Prostate gland (tissue), 2 donors: ENCODE measurements at regions not wholly inside any gene's neighbourhood (a gene's known extent, or its start where the extent isn't known, plus 50 kb on each side); places are given as distances from the start of the nearest gene placed in this dataset.

Experiments used
- DNase-seq: peaks from one replicate; pipeline ENCODE4 v3.0.0-alpha.2; 2019; ENCODE audit warnings: low spot score
- H3K27ac ChIP-seq, 2 donors: fragments of 200-600 bp; sonication (generic); 2 replicates each; pipeline ENCODE4 v1.5.1; 2017 to 2019
- H3K27me3 ChIP-seq: fragments of 200-600 bp; sonication (generic); replicated peaks from 2 replicates; pipeline ENCODE4 v1.5.1; 2019; ENCODE audit not compliant: insufficient read depth
- H3K36me3 ChIP-seq, 2 donors: fragments of 200-600 bp; sonication (generic); 1 replicate in 1 of 2; 2 replicates in 1 of 2; pipeline versions ENCODE4 v1.5.1 to v1.8.1; 2017 to 2019
- H3K4me1 ChIP-seq: fragments of 200-600 bp; sonication (generic); replicated peaks from 2 replicates; pipeline ENCODE4 v1.5.1; 2019
- H3K4me3 ChIP-seq, 2 donors: fragments of 200-600 bp; sonication (generic); 2 replicates each; pipeline ENCODE4 v1.5.1; 2017 to 2019
- H3K9me3 ChIP-seq: fragments of 200-600 bp; sonication (generic); 2 replicates; pipeline ENCODE4 v1.5.1; 2017
- POLR2A ChIP-seq: fragments of 450-650 bp; IDR thresholded peaks from one replicate; pipeline ENCODE4 v1.6.1; 2016; ENCODE audit warnings: antibody characterized with exemption, mild to moderate bottlenecking
- POLR2AphosphoS5 ChIP-seq: sonication (generic); formaldehyde crosslinking; IDR thresholded peaks from one replicate; pipeline ENCODE4 v1.6.1; 2017; ENCODE audit warnings: antibody characterized with exemption
- WGBS: methylation state at CpG from one replicate; pipeline ENCODE4 v1.1.5; 2018; 5-methylcytosine and 5-hydroxymethylcytosine counted together
- intact Hi-C: fragments of 100-400 bp; cut with DNase I; formaldehyde crosslinking; loops from one replicate; pipeline ENCODE4 v1.14.2; 2022
- TF ChIP-seq, protein P1 (sequence below), 4 experiments: fragments of 200-600 bp in 2 of 4; fragments of 450-650 bp in 2 of 4; sonication (generic) in 2 of 4; IDR thresholded peaks; 1 replicate in 3 of 4; 2 replicates in 1 of 4; pipeline ENCODE4 v1.5.1; 2016 to 2019; ENCODE audit warnings: antibody characterized with exemption in 4 of 4, mild to moderate bottlenecking in 2 of 4, moderate library complexity in 2 of 4

DNA sequence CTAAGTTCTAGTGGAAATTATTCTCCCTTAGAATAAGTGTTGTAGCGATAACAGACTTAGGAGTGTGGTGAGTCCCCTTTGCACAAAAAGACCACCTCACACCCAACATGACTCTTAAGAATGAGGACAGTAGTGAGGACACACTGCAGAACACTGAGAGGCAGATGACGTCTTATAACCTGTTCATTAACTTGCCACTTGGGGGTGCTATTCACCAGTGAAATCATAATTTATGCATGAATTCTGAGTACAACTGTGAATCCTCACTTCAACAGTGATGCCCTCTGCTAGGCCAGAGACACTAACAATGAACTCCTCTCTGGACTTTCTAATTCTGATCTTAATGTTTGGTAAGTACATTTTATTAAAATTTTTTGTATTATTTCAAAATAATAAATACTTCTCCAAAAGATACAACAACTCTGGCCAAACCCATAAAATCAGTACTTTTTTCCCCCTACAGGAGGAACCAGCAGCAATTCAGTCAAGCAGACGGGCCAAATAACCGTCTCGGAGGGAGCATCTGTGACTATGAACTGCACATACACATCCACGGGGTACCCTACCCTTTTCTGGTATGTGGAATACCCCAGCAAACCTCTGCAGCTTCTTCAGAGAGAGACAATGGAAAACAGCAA, 274.7 kb downstream of the DAD1 start:
- H3K27ac ChIP-seq = no peak overlapping the region
- H3K27me3 ChIP-seq = no peaks in the 10 kb centered on the region
- H3K4me3 ChIP-seq = no peak overlapping the region
- no peaks in the 10 kb centered on the region for H3K4me1 ChIP-seq
- peak; percentile 14 for DNase-seq
- H3K36me3 ChIP-seq = no peaks in the 10 kb centered on the region
- WGBS = 37% methylated on average over 6 of the region's 6 CpGs
- intact Hi-C loops = loop anchor here (10.0 kb wide), 1 partner anchor 50 kb away; no protein-coding TSS in a partner anchor
- H3K9me3 ChIP-seq = no peaks in the 10 kb centered on the region
- TF ChIP-seq, protein P1, sequence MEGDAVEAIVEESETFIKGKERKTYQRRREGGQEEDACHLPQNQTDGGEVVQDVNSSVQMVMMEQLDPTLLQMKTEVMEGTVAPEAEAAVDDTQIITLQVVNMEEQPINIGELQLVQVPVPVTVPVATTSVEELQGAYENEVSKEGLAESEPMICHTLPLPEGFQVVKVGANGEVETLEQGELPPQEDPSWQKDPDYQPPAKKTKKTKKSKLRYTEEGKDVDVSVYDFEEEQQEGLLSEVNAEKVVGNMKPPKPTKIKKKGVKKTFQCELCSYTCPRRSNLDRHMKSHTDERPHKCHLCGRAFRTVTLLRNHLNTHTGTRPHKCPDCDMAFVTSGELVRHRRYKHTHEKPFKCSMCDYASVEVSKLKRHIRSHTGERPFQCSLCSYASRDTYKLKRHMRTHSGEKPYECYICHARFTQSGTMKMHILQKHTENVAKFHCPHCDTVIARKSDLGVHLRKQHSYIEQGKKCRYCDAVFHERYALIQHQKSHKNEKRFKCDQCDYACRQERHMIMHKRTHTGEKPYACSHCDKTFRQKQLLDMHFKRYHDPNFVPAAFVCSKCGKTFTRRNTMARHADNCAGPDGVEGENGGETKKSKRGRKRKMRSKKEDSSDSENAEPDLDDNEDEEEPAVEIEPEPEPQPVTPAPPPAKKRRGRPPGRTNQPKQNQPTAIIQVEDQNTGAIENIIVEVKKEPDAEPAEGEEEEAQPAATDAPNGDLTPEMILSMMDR (IDR thresholded peaks at IDR 0.05) = peak; percentile 12 to 70 (median 61)
- no peak for TF ChIP-seq POLR2AphosphoS5

DNA sequence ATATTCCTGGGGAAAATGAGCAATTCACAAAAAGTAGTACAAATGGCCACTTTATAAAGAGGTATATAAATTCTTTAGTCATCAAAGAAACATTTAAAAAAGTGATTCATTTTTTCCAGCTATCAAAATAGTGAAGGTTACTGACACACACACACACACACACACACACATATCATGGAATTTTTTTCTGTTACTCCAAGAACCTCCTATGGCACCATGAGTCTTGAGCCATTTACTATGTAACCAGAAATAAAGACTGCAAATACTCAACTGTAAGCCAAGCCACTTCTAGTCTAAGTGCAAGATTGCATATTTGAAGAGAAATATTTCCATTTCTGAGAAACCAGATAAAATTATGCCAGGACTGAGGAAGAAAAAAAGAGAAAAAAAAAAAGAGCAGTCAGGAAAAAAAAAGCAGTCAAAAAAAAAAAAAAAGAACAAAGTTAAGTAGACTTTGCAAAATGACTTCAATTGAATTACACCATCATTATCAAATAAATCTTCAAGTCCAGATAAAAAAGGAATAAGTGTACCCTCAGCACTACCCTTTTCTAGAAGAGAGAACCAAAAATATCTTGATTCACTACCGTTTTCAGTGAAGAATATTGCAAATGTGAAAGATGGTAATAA, 275.7 kb downstream of the DAD1 start:
- no peak for DNase-seq
- no peaks in the 10 kb centered on the region for H3K27me3 ChIP-seq
- intact Hi-C loops = loop anchor here (10.0 kb wide), 1 partner anchor 48 kb away; no protein-coding TSS in a partner anchor
- no peaks in the 10 kb centered on the region for H3K4me1 ChIP-seq
- TF ChIP-seq, protein P1 (IDR thresholded peaks at IDR 0.05) = no peak
- TF ChIP-seq POLR2AphosphoS5 = no peak
- 32% methylated on average over 1 of the region's 1 CpG for WGBS
- H3K9me3 ChIP-seq = no peaks in the 10 kb centered on the region
- no peak overlapping the region for H3K27ac ChIP-seq
- H3K4me3 ChIP-seq = no peak overlapping the region
- no peaks in the 10 kb centered on the region for H3K36me3 ChIP-seq

DNA sequence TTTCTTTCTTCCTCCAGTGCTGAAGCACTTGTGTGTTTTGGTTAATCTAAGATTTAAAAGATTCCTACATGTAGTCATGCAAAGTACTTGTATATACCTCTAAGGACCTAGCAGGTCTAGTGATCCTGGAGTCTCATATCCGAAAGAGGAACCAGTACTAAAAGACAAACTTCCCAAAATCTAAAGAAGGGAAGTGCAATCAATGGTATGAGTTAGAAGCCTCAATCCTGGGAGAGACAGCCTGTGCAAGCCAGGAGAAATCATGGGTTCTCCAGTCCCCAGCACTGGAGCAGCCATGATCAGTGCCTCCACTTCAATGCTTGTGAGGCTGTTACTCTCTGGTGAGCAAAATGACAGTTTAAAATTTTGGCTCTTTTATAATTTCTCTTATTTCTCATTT, 277.4 kb downstream of the DAD1 start:
- WGBS = 83% methylated on average over 1 of the region's 1 CpG
- no peaks in the 10 kb centered on the region for H3K4me1 ChIP-seq
- no peaks in the 10 kb centered on the region for H3K27me3 ChIP-seq
- no peak for TF ChIP-seq POLR2A
- no peak for TF ChIP-seq POLR2AphosphoS5
- TF ChIP-seq, protein P1 (IDR thresholded peaks at IDR 0.05) = no peak
- intact Hi-C loops = loop anchor here (10.0 kb wide), 1 partner anchor 47 kb away; no protein-coding TSS in a partner anchor
- no peak overlapping the region for H3K27ac ChIP-seq
- no peaks in the 10 kb centered on the region for H3K36me3 ChIP-seq
- DNase-seq = no peak
- no peaks in the 10 kb centered on the region for H3K9me3 ChIP-seq
- no peak overlapping the region for H3K4me3 ChIP-seq

DNA sequence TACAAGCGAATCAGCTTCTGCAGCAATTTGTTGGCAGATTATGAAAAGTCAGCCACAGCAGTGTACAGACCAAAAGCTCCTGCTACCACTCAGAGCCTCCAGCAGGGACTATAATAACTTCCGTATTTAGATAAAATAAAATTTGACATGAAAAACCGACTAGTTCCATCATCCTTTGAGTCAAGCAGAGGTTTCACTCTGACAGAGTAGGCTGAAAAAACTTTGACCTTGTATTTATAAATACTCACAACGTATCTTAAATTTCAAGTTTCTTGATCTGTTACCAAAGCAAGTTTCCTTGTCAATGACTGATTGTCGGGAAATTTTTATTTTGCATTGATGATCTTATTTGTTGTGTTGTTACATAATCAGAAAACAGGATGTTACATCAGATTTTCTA, 283.4 kb downstream of the DAD1 start:
- 83% methylated on average over 5 of the region's 5 CpGs for WGBS
- Histone ChIP-seq H3K9me3 (no peaks in the 10 kb centered on the region), H3K27me3 (no peaks in the 10 kb centered on the region), H3K27ac (no peak overlapping the region), H3K36me3 (no peaks in the 10 kb centered on the region), H3K4me1 (no peaks in the 10 kb centered on the region), H3K4me3 (no peak overlapping the region)
- TF ChIP-seq POLR2AphosphoS5 (no peak), POLR2A (no peak)
- TF ChIP-seq, protein P1 (IDR thresholded peaks at IDR 0.05) = no peak
- no peak for DNase-seq
- intact Hi-C loops = no loop called here

DNA sequence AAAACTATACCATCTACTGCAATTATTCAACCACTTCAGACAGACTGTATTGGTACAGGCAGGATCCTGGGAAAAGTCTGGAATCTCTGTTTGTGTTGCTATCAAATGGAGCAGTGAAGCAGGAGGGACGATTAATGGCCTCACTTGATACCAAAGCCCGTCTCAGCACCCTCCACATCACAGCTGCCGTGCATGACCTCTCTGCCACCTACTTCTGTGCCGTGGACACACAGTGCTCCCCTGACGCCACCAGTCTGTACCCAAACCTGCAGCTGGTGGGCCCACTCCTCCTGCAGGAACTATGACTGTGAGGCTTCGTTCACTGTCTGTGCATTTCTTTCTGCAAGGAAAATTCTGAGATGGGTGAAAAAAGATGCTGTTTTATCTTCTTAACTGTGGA, 284.7 kb downstream of the DAD1 start:
- 78% methylated on average over 6 of the region's 6 CpGs for WGBS

More for the DNA sequence above, 284.7 kb downstream of the DAD1 start:
- TF ChIP-seq POLR2A (no peak), POLR2AphosphoS5 (no peak)
- TF ChIP-seq, protein P1 (IDR thresholded peaks at IDR 0.05) = no peak
- DNase-seq = no peak
- intact Hi-C loops = no loop called here
- no peak overlapping the region for H3K27ac ChIP-seq
- H3K4me3 ChIP-seq = no peak overlapping the region
- H3K27me3 ChIP-seq = no peaks in the 10 kb centered on the region
- no peaks in the 10 kb centered on the region for H3K4me1 ChIP-seq
- no peaks in the 10 kb centered on the region for H3K9me3 ChIP-seq
- H3K36me3 ChIP-seq = no peaks in the 10 kb centered on the region
